Upper lobe of left lung (tissue), 6 donors: ENCODE measurements at regions not wholly inside any gene's neighbourhood (a gene's known extent, or its start where the extent isn't known, plus 50 kb on each side); places are given as distances from the start of the nearest gene placed in this dataset.

ENCODE experiments used
- ATAC-seq, 2 donors: fragments of 200-7000 bp; cut with Tn5 transposase; one replicate each; pipeline ENCODE4 v1.9.1; 2022; ENCODE audit warnings: mild to moderate bottlenecking in 2 of 2, moderate library complexity in 2 of 2; ENCODE audit not compliant: low FRiP score in 2 of 2
- DNase-seq, 2 donors: peaks; one replicate each; pipeline ENCODE4 v3.0.0-alpha.2; 2019 to 2020
- H3K27ac ChIP-seq, 4 donors: fragments of 200-600 bp; sonication (generic); one replicate each; pipeline ENCODE4 v1.5.1; 2016 to 2019
- H3K27me3 ChIP-seq, 4 donors: fragments of 200-600 bp; sonication (generic); one replicate each; pipeline ENCODE4 v1.5.1; 2017 to 2019
- H3K36me3 ChIP-seq, 4 donors: fragments of 200-600 bp; sonication (generic); one replicate each; pipeline ENCODE4 v1.5.1; 2016 to 2019
- H3K4me1 ChIP-seq, 4 donors: fragments of 200-600 bp; sonication (generic); one replicate each; pipeline ENCODE4 v1.5.1; 2018 to 2019
- H3K4me3 ChIP-seq, 4 donors: fragments of 200-600 bp; sonication (generic); one replicate each; pipeline ENCODE4 v1.5.1; 2017 to 2019; ENCODE audit warnings: mild to moderate bottlenecking in 2 of 4, moderate library complexity in 1 of 4
- H3K9me3 ChIP-seq, 4 donors: fragments of 200-600 bp; sonication (generic); one replicate each; pipeline ENCODE4 v1.5.1; 2018 to 2019
- EP300 ChIP-seq, 4 donors: sonication (generic); formaldehyde crosslinking; IDR thresholded peaks; one replicate each; pipeline ENCODE4 v1.5.1; 2017; ENCODE audit warnings: antibody characterized with exemption in 4 of 4, control low read depth in 2 of 4
- POLR2A ChIP-seq, 4 donors: fragments of 450-650 bp; IDR thresholded peaks; one replicate each; pipeline ENCODE4 v1.5.1; 2016 to 2017; ENCODE audit warnings: antibody characterized with exemption in 4 of 4, mild to moderate bottlenecking in 2 of 4
- POLR2AphosphoS5 ChIP-seq, 2 donors: sonication (generic); formaldehyde crosslinking; IDR thresholded peaks; one replicate each; pipeline ENCODE4 v1.5.1; 2017; ENCODE audit warnings: antibody characterized with exemption in 2 of 2
- WGBS, 2 donors: methylation state at CpG; one replicate each; pipeline ENCODE4 v1.1.5; 2017 to 2018; 5-methylcytosine and 5-hydroxymethylcytosine counted together
- TF ChIP-seq, protein P1 (sequence below), 6 experiments: fragments of 450-650 bp in 4 of 6; fragments of 200-600 bp in 2 of 6; sonication (generic) in 2 of 6; IDR thresholded peaks; one replicate each; pipeline ENCODE4 v1.5.1; 2016 to 2019; ENCODE audit warnings: antibody characterized with exemption in 6 of 6
- donor health status: DM: no; HTN: no; CAD: no; lungs with moderate emphysema.
- donor health status: DM: no; HTN: yes; CAD: no; lungs with severe emphysema.

DNA sequence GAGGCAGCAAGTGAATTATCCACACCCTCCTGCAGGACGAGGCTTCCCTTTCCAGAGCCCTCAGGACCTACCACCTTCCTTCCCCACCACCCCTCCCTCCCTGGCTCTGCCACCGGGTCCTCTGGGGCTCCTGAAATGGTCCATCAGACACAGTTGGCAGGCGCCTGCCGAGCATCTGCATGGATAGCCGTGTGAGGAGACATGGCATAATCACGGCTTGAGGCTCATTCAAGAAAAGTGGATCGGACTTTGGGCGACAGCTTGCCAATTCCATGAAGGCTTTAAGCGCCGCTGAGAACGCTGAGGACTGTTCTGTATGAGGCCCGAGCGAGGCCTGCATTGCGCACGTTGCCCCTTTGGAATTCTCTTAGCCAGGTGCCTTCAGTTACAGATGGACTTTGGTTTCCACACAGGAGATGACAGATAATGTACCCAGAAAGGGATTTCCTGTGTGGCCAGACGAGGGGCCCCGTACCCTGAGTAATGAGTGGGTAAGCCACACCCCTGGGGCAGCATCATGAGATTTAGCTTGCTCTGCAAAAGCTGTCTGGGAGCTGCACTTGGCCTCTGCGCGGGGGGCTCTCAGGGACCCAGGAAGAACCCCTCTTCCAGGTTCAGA lies 179.8 kb downstream of the OLFM1 start:
- H3K4me1 ChIP-seq: no peaks in the 10 kb centered on the region
- DNase-seq (no peak), ATAC-seq (no peak)
- H3K4me3 ChIP-seq: no peak overlapping the region
- no peaks in the 10 kb centered on the region for H3K27me3 ChIP-seq
- TF ChIP-seq POLR2A (IDR thresholded peaks at IDR 0.05): no peak
- TF ChIP-seq EP300 (IDR thresholded peaks at IDR 0.05): no peak
- TF ChIP-seq POLR2AphosphoS5 (IDR thresholded peaks at IDR 0.05): no peak
- TF ChIP-seq, protein P1, sequence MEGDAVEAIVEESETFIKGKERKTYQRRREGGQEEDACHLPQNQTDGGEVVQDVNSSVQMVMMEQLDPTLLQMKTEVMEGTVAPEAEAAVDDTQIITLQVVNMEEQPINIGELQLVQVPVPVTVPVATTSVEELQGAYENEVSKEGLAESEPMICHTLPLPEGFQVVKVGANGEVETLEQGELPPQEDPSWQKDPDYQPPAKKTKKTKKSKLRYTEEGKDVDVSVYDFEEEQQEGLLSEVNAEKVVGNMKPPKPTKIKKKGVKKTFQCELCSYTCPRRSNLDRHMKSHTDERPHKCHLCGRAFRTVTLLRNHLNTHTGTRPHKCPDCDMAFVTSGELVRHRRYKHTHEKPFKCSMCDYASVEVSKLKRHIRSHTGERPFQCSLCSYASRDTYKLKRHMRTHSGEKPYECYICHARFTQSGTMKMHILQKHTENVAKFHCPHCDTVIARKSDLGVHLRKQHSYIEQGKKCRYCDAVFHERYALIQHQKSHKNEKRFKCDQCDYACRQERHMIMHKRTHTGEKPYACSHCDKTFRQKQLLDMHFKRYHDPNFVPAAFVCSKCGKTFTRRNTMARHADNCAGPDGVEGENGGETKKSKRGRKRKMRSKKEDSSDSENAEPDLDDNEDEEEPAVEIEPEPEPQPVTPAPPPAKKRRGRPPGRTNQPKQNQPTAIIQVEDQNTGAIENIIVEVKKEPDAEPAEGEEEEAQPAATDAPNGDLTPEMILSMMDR (IDR thresholded peaks at IDR 0.05): no peak
- no peak overlapping the region for H3K27ac ChIP-seq
- no peaks in the 10 kb centered on the region for H3K36me3 ChIP-seq
- H3K9me3 ChIP-seq: no peaks in the 10 kb centered on the region
- WGBS, 2 donors: 78 to 86% methylated on average over 14 to 19 of the region's 19 CpGs

DNA sequence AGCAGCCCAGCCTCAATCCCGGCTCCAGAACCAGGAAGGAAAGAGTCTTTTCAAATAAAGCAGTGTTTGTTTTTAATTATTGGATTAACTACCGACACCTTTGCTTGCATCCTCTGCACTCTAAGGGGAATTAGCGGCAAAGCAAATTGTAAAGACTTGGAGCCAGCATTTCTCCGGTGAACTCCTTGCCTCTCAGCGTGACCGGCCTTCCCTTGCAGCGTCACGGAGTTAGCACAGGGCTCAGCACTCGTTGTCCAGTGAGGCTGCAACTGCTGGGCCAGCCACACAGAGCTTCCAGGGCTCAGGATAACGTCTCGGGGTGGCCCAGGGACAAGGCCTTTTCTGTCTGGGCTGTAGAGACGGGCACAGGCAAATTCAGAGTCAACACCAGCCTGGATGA lies 180.6 kb downstream of the OLFM1 start:
- H3K4me3 ChIP-seq: no peak overlapping the region
- TF ChIP-seq POLR2A (IDR thresholded peaks at IDR 0.05) (no peak), POLR2AphosphoS5 (IDR thresholded peaks at IDR 0.05) (no peak), EP300 (IDR thresholded peaks at IDR 0.05) (no peak)
- TF ChIP-seq, protein P1 (IDR thresholded peaks at IDR 0.05): no peak
- no peaks in the 10 kb centered on the region for H3K27me3 ChIP-seq
- ATAC-seq (no peak), DNase-seq (no peak)
- H3K27ac ChIP-seq: no peak overlapping the region
- no peaks in the 10 kb centered on the region for H3K4me1 ChIP-seq
- WGBS, 2 donors: 70 to 74% methylated on average over 6 to 12 of the region's 12 CpGs
- no peaks in the 10 kb centered on the region for H3K9me3 ChIP-seq
- H3K36me3 ChIP-seq: no peaks in the 10 kb centered on the region

DNA sequence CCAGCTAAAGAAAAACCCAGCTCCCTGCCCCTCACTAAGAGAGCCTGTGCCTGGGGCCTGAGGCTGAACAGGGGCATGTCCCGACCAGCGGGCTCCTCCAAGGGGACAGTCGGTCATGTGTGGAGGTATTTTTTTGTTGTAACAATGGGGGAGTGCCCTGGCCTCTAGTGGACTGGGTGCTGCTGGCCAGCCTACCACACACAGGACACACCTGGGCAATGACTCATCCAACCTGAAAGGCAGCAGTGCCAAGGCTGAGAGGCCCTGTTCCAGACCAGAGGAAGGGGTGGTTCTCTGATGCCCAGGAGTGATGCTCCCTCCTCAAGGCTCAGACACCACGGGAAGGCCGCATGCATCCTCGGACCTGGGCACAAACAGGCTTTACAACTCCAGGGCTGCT lies 181.5 kb downstream of the OLFM1 start:
- no peaks in the 10 kb centered on the region for H3K4me1 ChIP-seq
- H3K27me3 ChIP-seq: no peaks in the 10 kb centered on the region
- H3K27ac ChIP-seq: no peak overlapping the region
- TF ChIP-seq, protein P1 (IDR thresholded peaks at IDR 0.05): no peak
- TF ChIP-seq EP300 (IDR thresholded peaks at IDR 0.05) (no peak), POLR2AphosphoS5 (IDR thresholded peaks at IDR 0.05) (no peak)
- no peak for ATAC-seq
- 84 to 89% methylated on average over 3 to 6 of the region's 6 CpGs for WGBS, 2 donors
- H3K36me3 ChIP-seq: no peaks in the 10 kb centered on the region
- H3K4me3 ChIP-seq: no peak overlapping the region
- H3K9me3 ChIP-seq: no peaks in the 10 kb centered on the region
- DNase-seq: no peak

DNA sequence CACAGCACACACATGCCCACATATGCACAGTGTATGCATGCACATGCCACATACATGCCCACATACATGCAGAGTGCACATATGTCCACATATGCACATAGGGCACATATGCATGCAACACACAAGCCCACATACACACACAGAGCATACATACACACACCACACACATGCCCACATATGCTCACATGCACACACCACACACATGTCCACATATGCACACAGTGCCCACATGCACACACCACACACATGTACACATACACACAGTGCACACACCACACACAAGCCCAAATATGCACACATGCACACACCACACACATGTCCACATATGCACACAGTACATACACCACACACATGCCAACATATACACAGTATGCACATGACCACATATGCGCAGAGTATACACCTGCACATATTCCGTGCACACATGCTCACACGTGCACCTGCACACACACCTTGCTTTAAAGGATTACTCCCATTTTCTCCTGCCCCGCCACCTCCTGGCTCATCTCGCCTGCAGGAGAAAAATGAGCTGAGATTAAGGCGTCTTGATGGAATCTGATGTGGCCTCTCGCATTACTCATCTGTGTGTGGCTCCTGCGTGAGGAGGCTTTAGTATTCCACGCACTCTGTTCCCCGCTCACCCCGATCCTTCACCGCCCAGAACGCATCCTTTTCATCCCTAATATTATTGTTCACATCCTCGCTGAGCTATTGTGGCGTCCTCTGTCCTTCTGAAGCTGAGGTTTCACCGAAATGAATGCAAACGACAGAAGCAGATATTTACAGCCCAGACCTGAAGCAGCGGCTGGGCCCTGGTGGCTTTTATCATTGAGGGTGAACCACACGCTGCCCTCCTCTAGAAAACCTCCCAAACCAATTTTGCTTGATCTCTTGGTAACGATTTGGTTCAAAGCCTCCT lies 182.7 kb downstream of the OLFM1 start:
- H3K4me1 ChIP-seq: no peaks in the 10 kb centered on the region
- H3K27ac ChIP-seq: no peak overlapping the region
- TF ChIP-seq EP300 (IDR thresholded peaks at IDR 0.05): no peak
- TF ChIP-seq, protein P1 (IDR thresholded peaks at IDR 0.05): no peak
- TF ChIP-seq POLR2AphosphoS5 (IDR thresholded peaks at IDR 0.05): no peak
- TF ChIP-seq POLR2A (IDR thresholded peaks at IDR 0.05): no peak
- no peaks in the 10 kb centered on the region for H3K27me3 ChIP-seq
- no peaks in the 10 kb centered on the region for H3K9me3 ChIP-seq
- WGBS, 2 donors: 78 to 84% methylated on average over 20 of the region's 20 CpGs
- no peaks in the 10 kb centered on the region for H3K36me3 ChIP-seq
- DNase-seq (no peak), ATAC-seq (peak in 1 of 2 donors; percentile 28)
- H3K4me3 ChIP-seq: no peak overlapping the region
